H1 (cell line): ENCODE measurements at regions not wholly inside any gene's neighbourhood (a gene's known extent, or its start where the extent isn't known, plus 50 kb on each side); places are given as distances from the start of the nearest gene placed in this dataset.

Experiments used
- CTCF ChIA-PET: fragments of 300-600 bp; sonication (Branson Sonifier 250); formaldehyde crosslinking; loops from one replicate; lab custom pipeline; 2021; ENCODE audit not compliant: partially characterized antibody; lab: Charles Lee
- POLR2A ChIA-PET: fragments of 300-600 bp; sonication (Branson Sonifier 250); formaldehyde crosslinking; loops from one replicate; lab custom pipeline; 2021; ENCODE audit warnings: inconsistent platforms; ENCODE audit not compliant: partially characterized antibody; lab: Charles Lee
- DNase-seq, 2 experiments: peaks; one replicate each; pipeline versions ENCODE4 v3.0.0 to v3.0.0-alpha.2; 2010 to 2022; ENCODE audit warnings: low spot score in 2 of 2, low read depth in 1 of 2, mixed read lengths in 1 of 2
- FAIRE-seq: peaks from 2 replicates; lab custom pipeline; 2011; peaks lifted over from hg19 to GRCh38; lab: Jason Lieb, UNC
- H2AFZ ChIP-seq: 2 replicates; pipeline ENCODE4 v1.8.1; 2012; ENCODE audit warnings: low read length, inconsistent platforms
- H2AK5ac ChIP-seq: 2 replicates; pipeline ENCODE4 v1.6.1; 2013; ENCODE audit warnings: low read depth, low read length
- H2BK120ac ChIP-seq: replicated peaks from 2 replicates; pipeline ENCODE3; 2013; ENCODE audit warnings: low read depth, low read length, inconsistent platforms
- H2BK12ac ChIP-seq: 2 replicates; pipeline ENCODE4 v1.6.1; 2013; ENCODE audit warnings: low read depth, low read length
- H2BK15ac ChIP-seq: 2 replicates; pipeline ENCODE4 v1.6.1; 2013; ENCODE audit warnings: low read length
- H2BK20ac ChIP-seq: 2 replicates; pipeline ENCODE4 v1.6.1; 2013; ENCODE audit warnings: low read length
- H2BK5ac ChIP-seq: 2 replicates; pipeline ENCODE4 v1.6.1; 2013; ENCODE audit warnings: low read depth, low read length
- H3K14ac ChIP-seq: 2 replicates; pipeline ENCODE4 v1.6.1; 2013; ENCODE audit warnings: inconsistent platforms; ENCODE audit not compliant: insufficient read length
- H3K18ac ChIP-seq: 2 replicates; pipeline ENCODE4 v1.6.1; 2013; ENCODE audit warnings: low read length; ENCODE audit errors: extremely low read depth
- H3K23ac ChIP-seq: 2 replicates; pipeline ENCODE4 v1.6.1; 2013; ENCODE audit warnings: inconsistent platforms; ENCODE audit not compliant: insufficient read length
- H3K23me2 ChIP-seq: 2 replicates; pipeline ENCODE4 v1.6.1; 2013; ENCODE audit warnings: low read depth, low read length
- H3K27ac ChIP-seq: 2 replicates; pipeline ENCODE4 v1.6.1; 2011; ENCODE audit warnings: low read depth, low read length, inconsistent platforms
- H3K27me3 ChIP-seq, 4 experiments: replicated peaks in 1 of 4; 1 replicate in 1 of 4; 2 replicates in 3 of 4; pipeline versions ENCODE4 v1.6.1 to v1.8.1; 2011 to 2013; ENCODE audit warnings: low read length in 3 of 4, mild to moderate bottlenecking in 3 of 4, inconsistent platforms in 2 of 4, mixed read lengths in 2 of 4, moderate library complexity in 1 of 4; ENCODE audit not compliant: control insufficient read depth in 3 of 4, insufficient read depth in 3 of 4; ENCODE audit errors: extremely low read depth in 1 of 4
- H3K36me3 ChIP-seq, 4 experiments: 2 replicates each; pipeline versions ENCODE4 v1.6.1 to v1.8.1; 2011 to 2013; ENCODE audit warnings: mild to moderate bottlenecking in 4 of 4, low read length in 3 of 4, moderate library complexity in 2 of 4, control low read depth in 1 of 4, inconsistent platforms in 1 of 4; ENCODE audit not compliant: insufficient read depth in 4 of 4, control insufficient read depth in 2 of 4
- H3K4ac ChIP-seq: replicated peaks from 2 replicates; pipeline ENCODE3; 2013; ENCODE audit warnings: low read length, low read depth, mixed read lengths, inconsistent platforms; ENCODE audit not compliant: insufficient read length
- H3K4me1 ChIP-seq, 4 experiments: replicated peaks in 1 of 4; 1 replicate in 1 of 4; 2 replicates in 3 of 4; pipeline versions ENCODE4 v1.6.1 to v1.8.1; 2011 to 2013; ENCODE audit warnings: low read length in 3 of 4, inconsistent platforms in 2 of 4, mixed read lengths in 1 of 4; ENCODE audit not compliant: insufficient read depth in 4 of 4, control insufficient read depth in 3 of 4
- H3K4me2 ChIP-seq, 2 experiments: 2 replicates each; pipeline versions ENCODE4 v1.6.1 to v1.8.1; 2011 to 2013; ENCODE audit warnings: low read depth in 2 of 2, low read length in 2 of 2, control low read depth in 1 of 2, inconsistent platforms in 1 of 2, mild to moderate bottlenecking in 1 of 2; ENCODE audit not compliant: insufficient read depth in 1 of 2
- H3K4me3 ChIP-seq, 4 experiments: fragments of 200-600, 300-600 bp in 1 of 4; sonication (generic), shearing (Covaris generic), sonication (Bioruptor Twin) in 1 of 4; 2 replicates each; pipeline versions ENCODE4 v1.5.1 to v1.8.1; 2011 to 2016; ENCODE audit warnings: low read length in 4 of 4, low read depth in 3 of 4, control low read depth in 2 of 4, inconsistent platforms in 2 of 4, mild to moderate bottlenecking in 2 of 4, mixed read lengths in 1 of 4, moderate library complexity in 1 of 4; ENCODE audit not compliant: insufficient read depth in 2 of 4; ENCODE audit errors: extremely low read depth in 1 of 4
- H3K56ac ChIP-seq: replicated peaks from 2 replicates; pipeline ENCODE3; 2013; ENCODE audit warnings: low read depth, mild to moderate bottlenecking, mixed read lengths, low read length, inconsistent platforms; ENCODE audit not compliant: insufficient read length
- H3K79me1 ChIP-seq: 2 replicates; pipeline ENCODE4 v1.6.1; 2013; ENCODE audit warnings: low read depth, low read length, control low read depth
- H3K79me2 ChIP-seq, 2 experiments: 2 replicates each; pipeline versions ENCODE4 v1.6.1 to v1.8.1; 2012 to 2013; ENCODE audit warnings: low read length in 2 of 2, mild to moderate bottlenecking in 2 of 2, inconsistent platforms in 1 of 2; ENCODE audit not compliant: insufficient read depth in 2 of 2, control insufficient read depth in 1 of 2
- H3K9ac ChIP-seq, 4 experiments: replicated peaks in 1 of 4; 1 replicate in 1 of 4; 2 replicates in 3 of 4; pipeline versions ENCODE4 v1.6.1 to v1.8.1; 2011 to 2013; ENCODE audit warnings: low read depth in 3 of 4, low read length in 3 of 4, control low read depth in 2 of 4, mild to moderate bottlenecking in 2 of 4, moderate library complexity in 2 of 4, inconsistent platforms in 1 of 4; ENCODE audit errors: extremely low read depth in 1 of 4
- H3K9me3 ChIP-seq, 2 experiments: 2 replicates each; pipeline versions ENCODE4 v1.6.1 to v1.8.1; 2012 to 2013; ENCODE audit warnings: mild to moderate bottlenecking in 2 of 2, moderate library complexity in 2 of 2, control low read depth in 1 of 2, inconsistent platforms in 1 of 2, low read depth in 1 of 2, low read length in 1 of 2, mixed read lengths in 1 of 2; ENCODE audit not compliant: insufficient read depth in 2 of 2
- H4K20me1 ChIP-seq, 2 experiments: replicated peaks in 1 of 2; 2 replicates each; pipeline versions ENCODE3 to v1.8.1; 2011 to 2013; ENCODE audit warnings: inconsistent platforms in 2 of 2, low read length in 2 of 2, mild to moderate bottlenecking in 1 of 2; ENCODE audit not compliant: insufficient read depth in 2 of 2, control insufficient read depth in 1 of 2
- H4K5ac ChIP-seq: 2 replicates; pipeline ENCODE4 v1.6.1; 2013; ENCODE audit warnings: low read length, low read depth, mixed read lengths, inconsistent platforms; ENCODE audit not compliant: insufficient read length
- H4K8ac ChIP-seq: 2 replicates; pipeline ENCODE4 v1.8.0; 2013; ENCODE audit warnings: mild to moderate bottlenecking, moderate library complexity, low read length, inconsistent platforms; ENCODE audit not compliant: insufficient read depth; ENCODE audit errors: extremely low read depth
- H4K91ac ChIP-seq: replicated peaks from 2 replicates; pipeline ENCODE3; 2013; ENCODE audit warnings: low read length, mixed read lengths, inconsistent platforms; ENCODE audit not compliant: insufficient read length
- BACH1 ChIP-seq: IDR thresholded peaks from 2 replicates; pipeline ENCODE4 v1.6.1; 2012; ENCODE audit warnings: low read length, improper control_type of control experiment
- CBX5 ChIP-seq: fragments of 300-800, 300-1000 bp; sonication (generic); IDR thresholded peaks from 2 replicates; pipeline ENCODE4 v1.7.1; 2016; ENCODE audit warnings: antibody characterized with exemption, low read length, low read depth
- CTBP2 ChIP-seq: IDR thresholded peaks from 2 replicates; pipeline ENCODE4 v1.7.0; 2011; ENCODE audit warnings: borderline replicate concordance, mild to moderate bottlenecking, moderate library complexity, mixed read lengths, low read length; ENCODE audit not compliant: insufficient read depth, insufficient read length
- EZH2 ChIP-seq: fragments of 200-600 bp; sonication (generic); IDR thresholded peaks from 2 replicates; pipeline ENCODE4 v1.7.1; 2012; ENCODE audit warnings: low read depth, mild to moderate bottlenecking, moderate library complexity, low read length, inconsistent platforms; ENCODE audit not compliant: severe bottlenecking
- JUND ChIP-seq: IDR thresholded peaks from 2 replicates; pipeline ENCODE4 v1.6.1; 2011; ENCODE audit warnings: mild to moderate bottlenecking, improper control_type of control experiment, low read length
- KDM1A ChIP-seq: fragments of 200-600, 300-600 bp; sonication (generic); IDR thresholded peaks from 2 replicates; pipeline ENCODE4 v1.7.1; 2016; ENCODE audit warnings: mild to moderate bottlenecking, low read length, borderline replicate concordance
- POLR2AphosphoS5 ChIP-seq: IDR thresholded peaks from 2 replicates; pipeline ENCODE4 v1.6.1; 2011; ENCODE audit warnings: low read depth, low read length
- RFX5 ChIP-seq: IDR thresholded peaks from 2 replicates; pipeline ENCODE4 v1.6.1; 2011; ENCODE audit warnings: low read depth, low read length, improper control_type of control experiment, borderline replicate concordance
- RNF2 ChIP-seq: fragments of 200-900, 300-1000 bp; sonication (generic); IDR thresholded peaks from 2 replicates; pipeline ENCODE4 v1.7.1; 2016; ENCODE audit warnings: borderline replicate concordance, low read depth, mild to moderate bottlenecking, antibody characterized with exemption, low read length; ENCODE audit not compliant: poor library complexity, severe bottlenecking; ENCODE audit errors: missing control alignments
- SAP30 ChIP-seq: fragments of 300-600 bp; sonication (generic); IDR thresholded peaks from 2 replicates; pipeline ENCODE4 v1.7.1; 2012; ENCODE audit warnings: low read length, moderate library complexity, mild to moderate bottlenecking, inconsistent platforms; ENCODE audit not compliant: insufficient read depth, insufficient replicate concordance
- SIRT6 ChIP-seq: IDR thresholded peaks from one replicate; pipeline ENCODE4 v1.7.1; 2012; ENCODE audit warnings: low read length, inconsistent platforms
- TAF1 ChIP-seq: IDR thresholded peaks from 2 replicates; pipeline ENCODE4 v1.6.1; 2011; ENCODE audit warnings: mild to moderate bottlenecking, low read depth, low read length
- TCF12 ChIP-seq: IDR thresholded peaks from 2 replicates; pipeline ENCODE4 v1.6.1; 2011; ENCODE audit warnings: low read depth, mild to moderate bottlenecking, low read length
- WGBS, 2 experiments: shearing (Covaris generic) in 1 of 2; methylation state at CpG; one replicate each; pipeline versions ENCODE4 v1.1.6 to v1.1.7; 2013 to 2015; ENCODE audit warnings: low lambda C conversion rate in 2 of 2, mixed read lengths in 2 of 2, inconsistent platforms in 1 of 2, low coverage in 1 of 2, missing lambda C conversion rate in 1 of 2; ENCODE audit not compliant: insufficient replicate concordance in 2 of 2, insufficient coverage in 1 of 2, insufficient read length in 1 of 2; ENCODE audit errors: extremely low coverage in 1 of 2, missing lambda C conversion rate in 1 of 2; 5-methylcytosine and 5-hydroxymethylcytosine counted together
- TF ChIP-seq, protein P1 (sequence below): IDR thresholded peaks from 2 replicates; pipeline ENCODE4 v1.6.1; 2012; ENCODE audit warnings: inconsistent platforms

DNA sequence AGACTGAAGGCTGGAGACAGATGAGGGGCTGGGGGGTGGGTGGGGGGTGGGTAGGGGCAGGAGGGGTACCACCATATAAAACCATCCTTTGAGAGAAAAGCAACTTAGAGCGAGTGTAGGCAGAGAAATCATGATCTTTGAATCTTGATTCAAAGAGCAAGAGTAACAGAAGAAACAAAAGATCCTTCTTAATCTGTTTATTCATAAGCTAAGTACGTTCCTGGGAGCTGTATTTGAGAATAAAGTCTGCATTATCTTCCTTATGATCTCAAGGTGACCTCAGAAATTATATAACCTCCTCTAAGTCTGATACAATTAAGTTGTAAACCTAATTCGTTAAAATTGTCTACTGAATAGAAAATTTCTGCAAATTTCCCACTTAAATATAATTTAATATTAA is 558.8 kb downstream of the NR2F1-AS1 start:
- H3K27ac ChIP-seq: no peak overlapping the region
- H3K27me3 ChIP-seq: peaks cover 0 to 1% (median 0%) of the 10 kb centered on the region in 4 experiments; a peak in 1 of 7 replicates
- H3K79me1 ChIP-seq: no peaks in the 10 kb centered on the region
- H2BK15ac ChIP-seq: no peak overlapping the region
- no peak overlapping the region for H4K5ac ChIP-seq
- no peak for DNase-seq
- H3K9ac ChIP-seq: no peak overlapping the region
- H3K4me1 ChIP-seq: no peaks in the 10 kb centered on the region
- H3K23ac ChIP-seq: no peak overlapping the region
- no peak overlapping the region for H2AFZ ChIP-seq
- FAIRE-seq: no peak
- no peaks in the 10 kb centered on the region for H3K23me2 ChIP-seq
- no peak overlapping the region for H3K18ac ChIP-seq
- no peak overlapping the region for H3K4ac ChIP-seq
- H2BK20ac ChIP-seq: no peak overlapping the region
- no peak overlapping the region for H4K91ac ChIP-seq
- POLR2A ChIA-PET: no interaction called here
- no peaks in the 10 kb centered on the region for H3K36me3 ChIP-seq
- no peak overlapping the region for H2BK120ac ChIP-seq
- H2AK5ac ChIP-seq: no peak overlapping the region
- no peak overlapping the region for H3K4me2 ChIP-seq
- no peak overlapping the region for H2BK5ac ChIP-seq
- H3K56ac ChIP-seq: no peak overlapping the region
- 85% methylated on average over 3 of the region's 3 CpGs; no CpG with 5 or more reads in 1 of the 2 experiments for WGBS, 2 experiments
- no peaks in the 10 kb centered on the region for H3K79me2 ChIP-seq
- CTCF ChIA-PET: interaction anchor here (0.8 to 1.4 kb wide), 2 partner anchors 8 to 15 kb away, joined by 3 read pairs; no protein-coding TSS in a partner anchor
- no peak overlapping the region for H2BK12ac ChIP-seq
- no peak overlapping the region for H4K8ac ChIP-seq
- H4K20me1 ChIP-seq: no peaks in the 10 kb centered on the region
- H3K9me3 ChIP-seq: no peaks in the 10 kb centered on the region
- no peak overlapping the region for H3K4me3 ChIP-seq
- no peak overlapping the region for H3K14ac ChIP-seq
- no peak for TF ChIP-seq SIRT6
- no peak for TF ChIP-seq TCF12
- TF ChIP-seq EZH2: no peak
- TF ChIP-seq RFX5: no peak
- TF ChIP-seq BACH1: no peak
- TF ChIP-seq CBX5: no peak
- no peak for TF ChIP-seq POLR2AphosphoS5
- TF ChIP-seq TAF1: no peak
- TF ChIP-seq RNF2: no peak
- no peak for TF ChIP-seq JUND
- no peak for TF ChIP-seq KDM1A
- TF ChIP-seq CTBP2: no peak
- TF ChIP-seq, protein P1, sequence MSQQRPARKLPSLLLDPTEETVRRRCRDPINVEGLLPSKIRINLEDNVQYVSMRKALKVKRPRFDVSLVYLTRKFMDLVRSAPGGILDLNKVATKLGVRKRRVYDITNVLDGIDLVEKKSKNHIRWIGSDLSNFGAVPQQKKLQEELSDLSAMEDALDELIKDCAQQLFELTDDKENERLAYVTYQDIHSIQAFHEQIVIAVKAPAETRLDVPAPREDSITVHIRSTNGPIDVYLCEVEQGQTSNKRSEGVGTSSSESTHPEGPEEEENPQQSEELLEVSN: no peak
- no peak for TF ChIP-seq SAP30
